ENCODE measurements at regions not wholly inside any gene's neighbourhood (a gene's known extent, or its start where the extent isn't known, plus 50 kb on each side); places are given as distances from the start of the nearest gene placed in this dataset.

DNA sequence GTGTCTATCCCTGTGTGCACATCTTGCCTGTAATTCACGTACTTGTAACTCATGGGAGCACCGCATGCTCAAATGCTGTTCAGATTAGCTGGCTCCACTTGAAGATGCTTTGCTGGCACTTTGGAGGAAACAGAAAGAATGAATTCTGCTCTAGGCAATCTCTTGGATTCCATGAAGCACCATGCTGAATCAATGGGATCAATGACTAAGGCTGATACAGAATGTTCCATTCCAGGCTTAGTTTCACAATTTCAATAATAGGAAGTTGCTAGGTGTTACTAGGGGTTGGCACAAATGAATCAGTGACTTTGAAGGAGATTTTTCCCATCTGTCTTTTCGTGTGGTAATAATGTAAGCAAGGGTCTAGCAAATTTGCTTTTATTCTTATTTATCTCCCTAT is 328.8 kb downstream of the OSR1 start:
- DNase-seq: no peak

GRCh38 chr2:19028587-19029375 is 329.6 kb downstream of the OSR1 start:
- no peak for DNase-seq

DNA sequence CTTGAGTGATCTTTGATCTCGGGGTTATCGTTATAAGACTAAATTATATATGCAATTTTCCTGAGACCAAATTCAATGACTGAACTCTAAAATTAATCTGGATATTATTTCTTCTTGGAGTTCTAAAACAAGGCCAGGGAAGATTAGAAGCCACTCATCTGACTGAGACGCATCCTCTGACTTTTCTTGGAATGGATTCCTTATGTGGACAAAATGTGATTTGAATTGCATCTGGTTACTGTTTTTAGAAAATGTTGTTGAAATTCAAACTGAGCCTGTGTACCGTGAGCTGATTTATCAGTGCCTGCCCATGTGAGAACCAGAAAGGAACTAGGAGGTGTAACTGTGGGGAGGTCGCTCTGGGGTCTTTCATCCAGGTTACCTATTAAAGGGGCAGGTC is 330.8 kb downstream of the OSR1 start:
- DNase-seq: no peak

- no peak for DNase-seq
Measured at GRCh38 chr2:19026261-19026660, 332.2 kb downstream of the OSR1 start.

DNA sequence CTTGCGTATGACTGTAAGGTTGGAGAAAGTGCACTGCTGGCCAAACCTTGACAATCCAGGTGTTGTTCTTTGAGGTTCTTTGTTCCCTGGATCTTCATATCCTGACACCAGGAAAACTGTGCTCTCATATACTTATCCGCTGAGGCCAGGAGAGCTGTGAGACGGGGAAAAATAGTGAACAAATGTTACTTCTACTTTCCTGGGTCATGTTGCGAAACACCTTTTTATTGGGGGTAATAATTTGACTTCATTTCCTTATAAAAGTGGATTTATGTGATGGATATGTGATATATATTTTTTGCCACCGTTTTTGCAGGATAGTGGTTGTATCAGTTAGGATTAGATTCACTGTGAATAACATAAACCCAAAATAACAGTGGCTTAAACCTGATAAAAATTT is 336.1 kb downstream of the OSR1 start:
- DNase-seq: no peak

DNA sequence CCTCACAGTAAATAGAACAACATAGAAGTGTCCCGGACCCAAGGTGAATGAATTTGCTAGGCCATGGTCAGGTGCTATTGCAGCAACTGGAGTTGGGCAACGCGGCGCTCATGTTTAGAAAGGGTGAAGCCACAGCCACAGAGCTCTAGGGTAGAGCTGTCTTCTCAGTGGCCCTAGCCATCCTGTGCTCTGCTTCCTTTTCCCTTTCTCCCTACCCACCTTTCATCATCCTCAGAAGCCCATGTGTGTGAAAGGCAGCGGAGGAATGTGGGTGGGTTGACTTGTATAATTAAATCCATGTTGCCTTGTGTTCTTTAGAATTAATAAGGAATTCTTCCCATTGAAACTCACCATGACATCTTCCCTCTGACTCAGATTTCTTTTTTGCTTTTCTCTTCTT is 336.7 kb downstream of the OSR1 start:
- DNase-seq: no peak

- no peak for DNase-seq
Measured at GRCh38 chr2:19021100-19021476, 337.3 kb downstream of the OSR1 start.

- no peak for DNase-seq
Measured at GRCh38 chr2:19020144-19021099, 338.0 kb downstream of the OSR1 start.

GRCh38 chr2:19009510-19009909 is 348.9 kb downstream of the OSR1 start:
- DNase-seq: no peak

DNA sequence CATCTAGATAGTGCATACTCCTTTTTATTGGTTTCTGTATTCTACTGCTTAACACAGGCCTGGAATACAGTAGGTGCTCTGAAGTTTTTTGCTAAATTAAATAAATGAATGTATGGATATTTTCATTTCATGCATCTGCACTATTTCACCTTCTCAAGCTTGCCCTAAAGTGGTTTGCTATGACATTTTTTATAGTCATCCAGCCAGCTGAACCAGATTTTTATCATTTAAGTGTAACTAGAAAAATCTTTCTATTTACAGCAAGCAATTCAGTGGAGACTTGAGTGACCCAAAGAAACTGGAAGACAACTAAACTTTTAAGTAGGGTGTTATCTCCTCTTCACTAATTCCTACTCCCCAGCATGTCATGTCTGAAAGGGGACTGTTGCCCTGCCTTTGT is 354.9 kb downstream of the OSR1 start:
- DNase-seq: no peak

- no peak for DNase-seq
Measured at GRCh38 chr2:19000776-19001175, 357.6 kb downstream of the OSR1 start.

- DNase-seq: no peak
Measured at GRCh38 chr2:18999198-18999597, 359.2 kb downstream of the OSR1 start.

- DNase-seq: no peak
Measured at GRCh38 chr2:18998491-18998890, 359.9 kb downstream of the OSR1 start.

- no peak for DNase-seq
Measured at GRCh38 chr2:18993756-18994338, 364.6 kb downstream of the OSR1 start.

GRCh38 chr2:18991177-18992168 is 366.9 kb downstream of the OSR1 start:
- no peak for DNase-seq

DNA sequence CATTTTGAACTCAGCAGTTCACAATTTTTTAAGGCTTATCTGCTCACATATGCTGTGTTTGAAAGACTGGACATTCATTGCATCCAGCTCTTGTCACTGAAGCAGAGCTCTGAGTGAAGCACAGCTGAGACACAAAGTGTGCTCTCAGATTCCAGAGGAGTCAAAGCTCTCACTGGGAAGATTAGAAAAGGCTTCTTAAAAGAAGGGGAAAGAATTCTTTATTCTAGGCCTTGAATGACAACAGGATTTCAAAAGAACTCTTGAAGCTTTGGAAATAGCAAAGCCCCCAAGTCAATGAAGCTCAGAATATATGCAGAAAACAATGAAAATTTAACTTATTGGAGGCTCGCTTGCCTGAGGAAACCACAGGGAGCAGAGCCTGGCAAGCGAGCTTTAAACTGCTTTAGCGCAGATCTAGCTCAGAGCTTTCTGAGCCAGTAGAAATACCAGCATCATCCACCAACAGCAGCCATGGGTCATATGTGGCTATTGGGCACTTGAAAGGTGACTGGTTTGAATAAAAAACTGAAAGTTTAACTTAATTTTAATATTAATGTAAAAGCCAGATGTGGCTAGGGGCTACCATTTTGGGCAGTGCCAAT is 369.7 kb downstream of the OSR1 start:
- DNase-seq: no peak

GRCh38 chr2:18987592-18988073 is 370.8 kb downstream of the OSR1 start:
- no peak for DNase-seq

DNA sequence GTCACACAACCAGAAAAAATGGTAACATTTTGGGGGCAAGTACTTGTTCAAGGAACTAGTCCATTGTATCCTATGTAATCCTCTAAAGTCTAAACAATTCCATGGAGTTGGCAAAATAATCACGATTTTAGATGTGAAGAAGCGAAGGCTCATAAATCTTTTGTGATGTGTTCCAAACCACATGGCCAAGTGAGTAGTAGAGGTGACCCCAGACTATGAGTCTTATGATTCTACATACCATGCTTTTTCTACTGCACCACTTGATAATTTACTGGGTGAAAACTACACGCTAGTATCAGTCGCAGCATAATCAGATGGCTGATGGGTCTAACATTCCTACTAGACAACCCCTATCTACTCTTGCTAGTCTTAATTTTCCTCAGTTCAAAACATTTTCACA is 371.4 kb downstream of the OSR1 start:
- DNase-seq: no peak

DNA sequence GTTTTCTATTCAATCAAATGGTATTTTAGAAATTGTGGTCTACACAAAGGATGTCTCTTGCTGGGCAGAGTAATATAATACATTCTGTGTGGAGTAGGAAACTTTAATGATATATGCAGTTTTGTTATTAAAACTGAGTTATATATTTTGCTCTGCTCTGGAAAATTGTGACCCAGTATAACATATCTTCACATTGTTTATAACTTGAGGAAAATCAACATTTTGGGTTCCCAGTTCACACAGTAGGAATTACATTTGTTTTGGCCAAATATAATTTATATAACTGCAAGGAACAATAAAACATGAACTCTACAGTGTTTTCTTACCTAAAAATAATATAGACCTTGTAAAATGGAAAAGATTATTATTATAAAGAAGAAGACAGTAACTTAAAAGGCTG is 372.4 kb downstream of the OSR1 start:
- DNase-seq: no peak

DNA sequence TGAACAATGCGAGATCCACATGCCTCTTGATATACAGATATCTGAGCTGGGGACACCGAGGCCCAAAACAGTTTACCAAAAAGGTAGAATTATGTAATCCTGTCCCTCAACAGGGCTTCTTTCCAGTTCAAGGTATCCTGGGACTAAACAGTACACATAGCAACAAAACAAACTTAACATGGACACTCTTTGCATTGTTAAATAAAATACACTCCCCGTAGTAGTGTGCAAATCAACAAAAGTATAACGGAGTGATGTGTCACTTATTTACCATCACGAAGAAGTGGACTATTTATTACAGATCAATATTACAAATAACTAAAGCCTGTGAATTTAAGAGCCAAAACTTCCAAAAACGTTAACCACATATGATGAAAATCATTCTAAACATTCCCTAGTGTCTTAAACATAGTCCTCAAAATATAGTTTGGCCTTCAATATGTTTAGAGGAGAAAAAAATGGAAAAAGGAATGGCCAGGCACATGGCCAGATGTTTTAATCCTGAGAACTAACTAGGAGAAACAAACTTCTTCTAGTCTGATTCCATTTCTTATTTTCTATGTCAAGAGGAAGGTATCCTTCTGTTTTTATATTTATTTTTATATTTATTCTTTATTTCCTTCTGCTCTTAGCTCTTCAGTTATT is 377.5 kb downstream of the OSR1 start:
- no peak for DNase-seq

DNA sequence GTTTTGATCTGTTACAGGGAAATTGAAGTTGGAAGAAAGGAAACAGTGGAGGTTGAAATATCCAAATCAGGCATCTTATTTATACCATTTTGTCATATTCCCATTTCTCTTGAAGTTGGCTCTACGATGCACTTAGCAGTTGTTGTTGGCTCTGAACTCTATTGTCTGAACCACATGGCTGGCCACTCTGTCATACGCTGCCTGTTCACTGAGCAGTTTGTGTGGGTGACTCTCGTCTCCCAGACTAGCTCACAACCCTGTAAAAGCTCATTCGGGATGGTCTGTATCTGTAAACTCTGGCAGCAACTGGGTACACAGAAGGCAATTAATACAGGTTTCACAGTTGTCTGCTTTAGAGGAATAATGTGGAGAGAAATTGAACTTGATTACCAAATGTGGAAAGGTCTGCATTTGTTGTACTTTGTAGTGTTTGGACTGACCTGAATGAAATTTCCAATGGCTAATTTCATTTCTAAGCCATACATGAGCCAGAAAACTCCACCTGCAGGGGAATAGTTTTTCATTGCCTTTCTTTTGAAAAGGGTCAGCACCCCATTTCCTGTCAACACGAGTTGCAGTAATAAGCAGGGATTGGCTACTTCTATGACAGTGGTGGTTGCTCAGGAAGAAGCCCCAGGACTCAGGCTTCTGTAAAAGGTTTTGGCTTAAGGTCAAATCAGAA is 378.2 kb downstream of the OSR1 start:
- no peak for DNase-seq
